K562 (cell line): ENCODE measurements at regions not wholly inside any gene's neighbourhood (a gene's known extent, or its start where the extent isn't known, plus 50 kb on each side); places are given as distances from the start of the nearest gene placed in this dataset.

ENCODE experiments used
- ATAC-seq: fragments of 200-7000 bp; cut with Tn5 transposase; 3 replicates; pipeline ENCODE4 v1.9.1; 2020; ENCODE audit warnings: moderate library complexity
- BruUV-seq: library from RNA; stranded (reverse); fragments of 400-500 nt; replicated peaks from 2 replicates; lab custom pipeline; 2021; lab: Mats Ljungman, UMichigan
- CTCF ChIA-PET: fragments of 300-600 bp; formaldehyde crosslinking; extraction: SDS; loops from one replicate; lab custom pipeline; 2021; ENCODE audit warnings: low intra/inter-chr PET ratio; lab: Yijun Ruan, JAX
- POLR2A ChIA-PET: fragments of 300-600, 350-650 bp; sonication (Branson Sonifier 250); formaldehyde crosslinking; extraction: SDS; loops from one replicate; lab custom pipeline; 2021; ENCODE audit warnings: antibody characterized with exemption, inconsistent platforms; lab: Yijun Ruan, JAX
- DNase-seq, 4 experiments: peaks; one replicate each; pipeline versions ENCODE4 v3.0.0 to v3.0.0-alpha.2; 2011 to 2018; ENCODE audit warnings: low spot score in 3 of 4, mixed read lengths in 3 of 4; ENCODE audit errors: extremely low read depth in 1 of 4
- FAIRE-seq: peaks from 2 replicates; lab custom pipeline; 2011; peaks lifted over from hg19 to GRCh38; lab: Jason Lieb, UNC
- H2AFZ ChIP-seq: 2 replicates; pipeline ENCODE4 v1.6.0; 2011; ENCODE audit warnings: low read depth, low read length, control low read depth, inconsistent platforms
- H3K27ac ChIP-seq: fragments of 200-600 bp; 3 replicates; pipeline ENCODE4 v1.8.0; 2011; ENCODE audit warnings: low read depth, mild to moderate bottlenecking, control low read depth, inconsistent platforms, low read length, moderate library complexity, mixed read lengths; ENCODE audit errors: extremely low read depth
- H3K27me3 ChIP-seq, 2 experiments: fragments of 300-600 bp in 1 of 2; 2 replicates in 1 of 2; 3 replicates in 1 of 2; pipeline versions ENCODE4 v1.6.0 to v1.8.0; 2011; ENCODE audit warnings: inconsistent platforms in 2 of 2, low read length in 2 of 2, mild to moderate bottlenecking in 1 of 2, mixed read lengths in 1 of 2, moderate library complexity in 1 of 2; ENCODE audit not compliant: control insufficient read depth in 2 of 2, insufficient read depth in 2 of 2
- H3K36me3 ChIP-seq: fragments of 300-600 bp; 3 replicates; pipeline ENCODE4 v1.8.0; 2011; ENCODE audit warnings: mild to moderate bottlenecking, low read length, inconsistent platforms; ENCODE audit not compliant: control insufficient read depth, insufficient read depth
- H3K4me1 ChIP-seq, 2 experiments: fragments of 200-600 bp in 1 of 2; replicated peaks in 1 of 2; 2 replicates in 1 of 2; 3 replicates in 1 of 2; pipeline versions ENCODE4 v1.5.1 to v1.8.0; 2011; ENCODE audit warnings: inconsistent platforms in 2 of 2, low read length in 2 of 2, mild to moderate bottlenecking in 1 of 2, mixed read lengths in 1 of 2, moderate library complexity in 1 of 2; ENCODE audit not compliant: control insufficient read depth in 2 of 2, insufficient read depth in 2 of 2
- H3K4me2 ChIP-seq: 2 replicates; pipeline ENCODE4 v1.6.1; 2011; ENCODE audit warnings: low read length, control low read depth, inconsistent platforms, mixed read lengths; ENCODE audit not compliant: insufficient read depth
- H3K4me3 ChIP-seq: fragments of 200-600 bp; sonication (generic), shearing (Covaris generic); 2 replicates; pipeline ENCODE4 v1.5.1; 2016; ENCODE audit warnings: control low read depth, inconsistent platforms
- H3K79me2 ChIP-seq: fragments of 200-600 bp; 3 replicates; pipeline ENCODE4 v1.8.0; 2011; ENCODE audit warnings: low read length, inconsistent platforms; ENCODE audit not compliant: control insufficient read depth, insufficient read depth
- H3K9ac ChIP-seq, 2 experiments: 2 replicates each; pipeline versions ENCODE4 v1.6.0 to v1.6.1; 2011; ENCODE audit warnings: low read depth in 2 of 2, low read length in 2 of 2, control low read depth in 1 of 2, inconsistent platforms in 1 of 2, mild to moderate bottlenecking in 1 of 2, mixed read lengths in 1 of 2; ENCODE audit not compliant: insufficient read depth in 1 of 2
- H3K9me1 ChIP-seq: one replicate; pipeline ENCODE4 v1.6.0; 2011; ENCODE audit warnings: inconsistent platforms, mild to moderate bottlenecking, low read length, moderate library complexity; ENCODE audit not compliant: control insufficient read depth, insufficient read depth
- H3K9me3 ChIP-seq: replicated peaks from 2 replicates; pipeline ENCODE4 v1.5.1; 2011; ENCODE audit warnings: low read depth, low read length, inconsistent platforms; ENCODE audit not compliant: control insufficient read depth, insufficient read depth
- H4K20me1 ChIP-seq: replicated peaks from 2 replicates; pipeline ENCODE4 v1.6.1; 2011; ENCODE audit warnings: low read length, inconsistent platforms, mixed read lengths; ENCODE audit not compliant: control insufficient read depth, insufficient read depth
- BRD4 ChIP-seq: fragments of 200-600 bp; sonication (generic); IDR thresholded peaks from 2 replicates; pipeline ENCODE4 v1.6.1; 2017; ENCODE audit warnings: inconsistent platforms
- EP300 ChIP-seq: IDR thresholded peaks from 2 replicates; pipeline ENCODE4 v1.6.1; 2012; ENCODE audit warnings: low read length, improper control_type of control experiment
- NFATC3 ChIP-seq: fragments of 450-650 bp; IDR thresholded peaks from 2 replicates; pipeline ENCODE4 v1.6.1; 2017; ENCODE audit warnings: mild to moderate bottlenecking
- RNF2 ChIP-seq: sonication (generic); IDR thresholded peaks from 2 replicates; pipeline ENCODE4 v1.6.1; 2016
- ZNF121 ChIP-seq: sonication (generic); formaldehyde crosslinking; conservative IDR thresholded peaks from 2 replicates; pipeline ENCODE4 v1.8.0; 2022; ENCODE audit warnings: missing genetic modification reagents
- ZNF316 ChIP-seq: fragments of 450-650 bp; IDR thresholded peaks from 2 replicates; pipeline ENCODE4 v1.6.1; 2016
- WGBS: fragments of 100-300 bp; shearing (Covaris generic); methylation state at CpG from one replicate; pipeline ENCODE4 v1.1.6; 2016; ENCODE audit warnings: low coverage, mixed read lengths; ENCODE audit not compliant: insufficient coverage; ENCODE audit errors: missing lambda C conversion rate; 5-methylcytosine and 5-hydroxymethylcytosine counted together
- in situ Hi-C: fragments of 300-500 bp; cut with MboI; formaldehyde crosslinking; loops from 4 replicates; pipeline ENCODE4 v1.15.0; 2018; ENCODE audit warnings: inconsistent platforms, mixed read lengths
- intact Hi-C: fragments of 100-400 bp; cut with micrococcal nuclease; formaldehyde crosslinking; loops from 2 replicates; pipeline ENCODE4 v1.14.2; 2022
- TF ChIP-seq, protein P1 (sequence below): IDR thresholded peaks from 2 replicates; pipeline ENCODE4 v1.6.1; 2011; ENCODE audit warnings: borderline replicate concordance, low read depth, mild to moderate bottlenecking, moderate library complexity, low read length; ENCODE audit not compliant: insufficient read depth, poor library complexity, severe bottlenecking

GRCh38 chr7:52352013-52352981 lies 683.1 kb upstream of the POM121L12 start:
- FAIRE-seq = no peak
- intact Hi-C loops = no loop called here
- ChIA-PET POLR2A (no interaction called here), CTCF (no interaction called here)
- ATAC-seq = no peak
- H3K27me3 ChIP-seq = no peaks in the 10 kb centered on the region
- no peaks in the 10 kb centered on the region for H3K9me1 ChIP-seq
- H3K4me2 ChIP-seq = no peak overlapping the region
- 2% methylated on average over 4 of the region's 4 CpGs for WGBS
- H3K79me2 ChIP-seq = no peaks in the 10 kb centered on the region
- in situ Hi-C loops = no loop called here
- H3K4me1 ChIP-seq = no peaks in the 10 kb centered on the region
- no peak overlapping the region for H3K9ac ChIP-seq
- no TSS peak for BruUV-seq
- no peak overlapping the region for H3K4me3 ChIP-seq
- TF ChIP-seq NFATC3 (no peak), RNF2 (no peak), BRD4 (no peak), EP300 (no peak), ZNF316 (no peak), ZNF121 (CRISPR knock-in tag) (no peak)
- TF ChIP-seq, protein P1, sequence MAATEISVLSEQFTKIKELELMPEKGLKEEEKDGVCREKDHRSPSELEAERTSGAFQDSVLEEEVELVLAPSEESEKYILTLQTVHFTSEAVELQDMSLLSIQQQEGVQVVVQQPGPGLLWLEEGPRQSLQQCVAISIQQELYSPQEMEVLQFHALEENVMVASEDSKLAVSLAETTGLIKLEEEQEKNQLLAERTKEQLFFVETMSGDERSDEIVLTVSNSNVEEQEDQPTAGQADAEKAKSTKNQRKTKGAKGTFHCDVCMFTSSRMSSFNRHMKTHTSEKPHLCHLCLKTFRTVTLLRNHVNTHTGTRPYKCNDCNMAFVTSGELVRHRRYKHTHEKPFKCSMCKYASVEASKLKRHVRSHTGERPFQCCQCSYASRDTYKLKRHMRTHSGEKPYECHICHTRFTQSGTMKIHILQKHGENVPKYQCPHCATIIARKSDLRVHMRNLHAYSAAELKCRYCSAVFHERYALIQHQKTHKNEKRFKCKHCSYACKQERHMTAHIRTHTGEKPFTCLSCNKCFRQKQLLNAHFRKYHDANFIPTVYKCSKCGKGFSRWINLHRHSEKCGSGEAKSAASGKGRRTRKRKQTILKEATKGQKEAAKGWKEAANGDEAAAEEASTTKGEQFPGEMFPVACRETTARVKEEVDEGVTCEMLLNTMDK = no peak
- TF ChIP-seq, all 486 proteins: peak for 0
- Histone ChIP-seq H4K20me1 (no peaks in the 10 kb centered on the region), H2AFZ (no peak overlapping the region), H3K9me3 (no peaks in the 10 kb centered on the region), H3K27ac (no peak overlapping the region), H3K36me3 (no peaks in the 10 kb centered on the region)
- no peak for DNase-seq
